Non-pigmented ciliary epithelial cell (primary cell): ENCODE measurements at regions not wholly inside any gene's neighbourhood (a gene's known extent, or its start where the extent isn't known, plus 50 kb on each side); places are given as distances from the start of the nearest gene placed in this dataset.

Experiments
- DNase-seq: peaks from one replicate; pipeline ENCODE4 v3.0.0-alpha.2; 2010; ENCODE audit warnings: low read depth

DNA sequence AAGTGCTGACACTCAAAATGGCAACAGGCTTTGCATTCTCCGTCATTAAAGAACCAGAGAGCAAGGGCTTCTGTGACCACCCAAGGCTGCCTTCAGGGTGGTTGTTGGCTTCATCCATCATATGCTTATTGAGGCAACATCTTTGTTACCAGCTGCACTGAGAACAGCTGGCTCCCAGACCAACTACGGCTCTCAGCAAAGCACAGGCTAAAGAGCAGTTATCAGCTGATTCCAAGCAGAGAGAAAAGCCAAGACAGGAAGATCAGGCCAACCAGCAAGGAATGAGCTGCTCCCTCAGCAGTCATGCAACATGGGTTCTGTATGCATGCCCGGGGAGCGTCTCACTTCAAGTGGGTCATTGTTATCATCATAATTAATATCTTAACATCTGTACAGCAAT lies 358.9 kb downstream of the ACTL7B start:
- DNase-seq, result no peak

DNA sequence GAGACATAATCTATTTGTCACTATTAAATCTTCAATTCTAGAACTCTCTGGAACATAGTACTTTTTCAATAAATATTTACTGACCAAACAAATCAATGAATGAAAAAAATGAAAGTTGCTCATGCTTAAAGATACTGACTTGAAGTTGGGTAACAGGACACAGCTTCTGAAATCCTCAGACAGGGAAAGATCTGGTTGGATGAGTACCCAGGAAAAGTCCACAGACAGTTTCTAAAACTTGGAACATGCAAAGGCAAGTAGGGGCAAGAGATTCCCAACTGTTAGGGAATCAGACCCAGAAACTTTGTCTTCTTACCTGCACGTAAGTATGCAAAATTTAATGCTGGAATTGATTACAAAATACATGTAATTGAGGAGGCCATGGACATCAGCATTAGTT lies 366.2 kb downstream of the ACTL7B start:
- no peak for DNase-seq

DNA sequence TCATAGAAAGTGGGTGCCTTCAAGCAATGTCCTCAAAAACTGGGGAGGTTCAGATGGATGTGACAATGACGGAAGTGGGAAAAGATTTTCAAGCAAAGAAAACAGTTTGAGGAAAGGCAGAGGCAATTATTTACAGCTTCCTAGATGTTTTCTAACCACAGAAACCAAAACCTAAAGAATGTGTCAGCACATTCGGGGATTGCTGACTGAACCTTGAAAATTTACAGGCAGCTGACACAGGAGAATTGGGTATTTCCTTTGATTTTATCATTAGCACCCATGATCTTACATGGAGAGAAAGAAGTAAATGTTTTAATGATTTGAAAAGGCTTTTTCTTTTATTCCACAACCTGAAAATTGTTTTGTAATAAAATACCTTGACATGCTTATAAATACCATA lies 369.0 kb downstream of the ACTL7B start:
- DNase-seq, result no peak

DNA sequence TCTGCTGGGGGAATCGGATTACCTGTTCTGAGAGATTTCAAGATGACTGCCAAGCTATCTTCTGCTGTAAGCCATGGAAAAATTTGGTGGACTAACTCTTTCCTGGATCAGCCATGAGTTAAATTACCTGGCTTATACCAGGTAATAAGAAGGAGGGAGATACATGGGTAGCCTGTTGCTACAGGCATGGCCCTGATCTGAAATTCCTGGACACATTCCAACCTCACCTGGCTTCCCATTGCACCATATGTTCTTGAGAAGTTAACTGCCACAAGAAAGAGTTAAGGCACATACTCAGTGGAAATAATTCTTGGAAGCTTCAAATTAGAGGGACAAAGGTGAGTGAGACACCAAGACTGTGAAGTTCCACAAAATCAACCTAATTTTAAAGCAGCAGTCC lies 371.3 kb downstream of the ACTL7B start:
- DNase-seq, result no peak

DNA sequence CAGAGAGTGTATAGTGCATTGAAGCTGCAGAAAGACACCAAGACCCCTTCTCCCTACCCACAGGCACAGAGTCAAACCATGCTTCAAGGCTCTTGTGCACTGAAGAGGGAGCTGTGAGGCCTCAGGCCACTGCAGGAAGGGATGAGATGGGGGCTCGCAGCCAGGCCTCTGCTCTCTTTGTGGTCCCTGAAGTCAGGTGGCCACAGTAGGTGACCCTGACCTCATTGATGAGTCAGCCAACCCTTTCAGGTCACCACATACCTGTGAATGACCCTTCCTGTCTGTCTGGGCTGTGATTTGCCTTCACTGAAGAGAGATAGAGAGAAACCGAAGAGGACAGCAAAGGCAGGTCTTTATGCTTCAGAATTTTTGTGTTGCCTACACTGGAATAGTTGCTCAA lies 372.1 kb downstream of the ACTL7B start:
- DNase-seq, result no peak

DNA sequence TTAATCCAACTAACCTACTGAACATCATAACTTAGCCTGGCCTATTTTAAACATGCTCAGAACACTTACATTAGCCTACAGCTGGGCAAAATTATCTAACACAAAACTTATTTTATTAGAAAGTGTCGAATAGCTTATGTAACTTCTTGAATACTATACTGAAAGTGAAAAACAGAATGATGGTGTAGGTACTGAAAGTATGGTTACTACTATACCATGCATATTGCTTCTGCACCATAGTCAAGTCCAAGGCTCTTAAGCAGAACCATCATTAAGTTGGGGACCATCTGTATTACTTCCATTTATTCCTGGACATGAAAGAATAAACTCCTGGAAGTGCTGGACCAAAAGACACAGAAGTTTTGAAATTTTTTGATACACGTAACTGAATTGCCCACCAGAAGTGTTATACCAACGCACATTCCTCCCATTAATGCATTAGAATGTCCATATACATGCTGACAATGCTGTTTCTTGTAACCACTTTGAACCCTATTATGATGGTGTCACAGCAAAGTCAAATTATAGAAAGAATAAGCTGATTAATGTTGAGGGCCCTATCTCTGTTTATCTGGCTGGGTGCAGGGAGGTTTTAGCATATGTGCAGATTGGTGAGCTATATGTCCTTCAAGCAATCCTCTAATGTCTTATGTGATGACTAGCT lies 375.7 kb downstream of the ACTL7B start:
- no peak for DNase-seq

DNA sequence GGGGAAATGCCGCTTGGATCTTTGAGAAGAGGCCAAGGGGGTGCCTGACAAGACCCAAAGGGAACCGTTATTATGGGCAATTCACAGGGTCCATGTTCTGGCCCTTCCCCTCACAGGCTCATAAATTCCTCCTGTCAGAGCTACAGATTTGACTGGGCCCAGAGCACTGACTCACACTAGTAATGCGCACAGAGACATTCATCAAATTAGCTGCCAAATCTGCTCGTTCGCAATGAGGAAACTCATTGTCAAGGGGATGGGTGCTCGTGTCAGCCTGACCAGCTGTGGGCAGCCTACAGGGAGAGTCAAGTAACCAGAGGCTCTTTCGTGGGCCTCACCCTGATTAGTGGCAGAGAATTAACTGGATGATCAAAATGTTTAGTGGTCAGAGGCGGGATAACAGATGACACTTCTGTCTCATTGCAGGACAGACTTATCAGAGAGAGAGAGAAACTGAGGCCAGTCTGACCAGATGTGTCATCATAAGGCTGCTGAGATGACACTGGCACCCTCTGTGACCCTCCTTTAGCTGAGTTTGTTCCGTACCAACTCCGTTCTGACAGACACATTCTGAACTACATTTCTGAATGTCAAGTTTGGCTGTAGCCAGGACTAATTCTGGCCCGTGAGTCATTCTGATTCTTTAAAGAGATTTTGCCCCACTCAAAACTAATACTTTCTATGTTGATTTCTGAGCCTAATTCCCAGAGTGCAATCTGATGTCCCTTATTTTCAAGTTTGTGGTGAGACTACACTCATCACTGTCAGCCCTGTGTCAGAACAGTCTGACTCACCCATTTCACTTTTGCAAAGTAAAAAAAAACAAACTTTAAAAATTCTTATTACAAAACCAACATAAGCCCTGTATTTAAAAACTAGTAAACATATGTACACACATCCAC lies 377.1 kb downstream of the ACTL7B start:
- DNase-seq, result no peak

DNA sequence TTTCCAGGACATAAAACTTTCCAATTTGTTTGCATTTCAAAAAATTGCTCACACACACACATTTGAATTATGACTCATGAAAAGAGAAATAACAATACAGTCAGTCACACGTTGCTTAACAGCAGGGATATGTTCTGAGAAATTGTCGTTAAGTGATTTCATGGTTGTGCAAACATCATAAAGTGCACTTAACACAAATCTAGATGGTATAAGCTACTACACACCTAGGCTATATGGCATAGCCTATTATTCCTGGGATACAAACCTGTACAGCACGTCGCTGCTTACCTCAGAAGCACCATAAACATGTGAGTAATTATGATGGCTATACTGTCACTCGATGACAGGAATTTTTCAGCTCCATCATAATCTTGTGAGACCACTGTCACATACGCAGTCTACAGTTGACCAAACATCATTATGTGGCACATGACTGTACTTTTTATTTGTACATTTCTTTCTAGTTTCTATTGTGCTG lies 378.2 kb downstream of the ACTL7B start:
- no peak for DNase-seq

DNA sequence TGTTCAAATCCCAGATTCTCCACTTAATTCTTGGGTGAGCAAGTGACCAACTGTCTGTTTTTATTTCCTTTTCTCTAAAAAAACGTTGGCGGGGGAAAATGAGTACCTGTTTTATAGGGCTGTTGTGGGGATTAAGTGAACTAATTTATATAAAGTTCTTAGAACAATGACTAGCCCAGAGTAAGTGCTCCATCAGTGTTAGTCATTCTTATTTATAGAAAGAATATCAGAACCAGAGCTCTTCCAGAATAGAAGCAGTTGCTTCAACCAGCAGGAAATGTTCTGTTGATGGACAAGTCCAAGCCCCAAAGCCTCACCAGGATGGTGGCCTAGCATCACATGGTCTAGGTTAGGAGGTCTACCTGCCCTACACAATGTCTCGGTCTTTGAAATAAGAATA lies 379.2 kb downstream of the ACTL7B start:
- DNase-seq, result no peak

DNA sequence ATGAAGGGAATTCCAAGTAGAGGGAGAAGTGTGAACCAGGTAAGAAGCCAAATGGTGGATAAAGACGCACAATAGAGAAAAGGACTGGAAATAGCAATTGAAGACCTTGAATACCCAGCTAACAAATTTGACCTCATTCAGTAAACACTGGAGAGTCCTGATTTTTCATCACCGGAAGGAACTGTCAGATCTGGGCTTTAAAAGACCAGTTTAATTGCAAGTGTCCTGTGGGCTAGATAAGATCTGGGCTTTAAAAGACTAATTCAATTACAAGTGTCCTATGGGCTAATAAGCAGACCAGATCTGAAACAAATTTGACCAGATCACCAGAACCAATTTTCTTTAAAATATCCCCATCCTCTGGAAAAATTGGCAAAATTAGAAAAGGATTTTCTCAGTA lies 380.0 kb downstream of the ACTL7B start:
- no peak for DNase-seq

DNA sequence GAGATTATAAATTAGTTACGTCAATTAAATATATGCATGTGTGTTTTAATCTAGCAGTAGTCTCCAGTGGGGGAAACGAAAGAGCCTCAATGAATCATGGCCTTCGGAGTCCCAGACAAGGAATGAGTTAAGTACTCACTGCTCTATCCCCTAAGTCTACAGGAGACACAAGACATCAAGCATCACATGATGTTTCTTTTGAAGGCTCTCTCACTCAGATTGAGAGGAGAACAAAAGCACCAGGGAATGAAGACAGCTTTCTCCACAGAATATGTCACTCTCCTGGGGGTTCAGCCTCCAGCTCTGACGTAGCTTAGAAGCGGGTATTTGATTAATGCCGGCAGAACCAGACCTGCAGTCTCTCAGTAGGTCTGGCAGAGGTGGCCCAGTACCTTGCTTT lies 381.4 kb downstream of the ACTL7B start:
- no peak for DNase-seq

DNA sequence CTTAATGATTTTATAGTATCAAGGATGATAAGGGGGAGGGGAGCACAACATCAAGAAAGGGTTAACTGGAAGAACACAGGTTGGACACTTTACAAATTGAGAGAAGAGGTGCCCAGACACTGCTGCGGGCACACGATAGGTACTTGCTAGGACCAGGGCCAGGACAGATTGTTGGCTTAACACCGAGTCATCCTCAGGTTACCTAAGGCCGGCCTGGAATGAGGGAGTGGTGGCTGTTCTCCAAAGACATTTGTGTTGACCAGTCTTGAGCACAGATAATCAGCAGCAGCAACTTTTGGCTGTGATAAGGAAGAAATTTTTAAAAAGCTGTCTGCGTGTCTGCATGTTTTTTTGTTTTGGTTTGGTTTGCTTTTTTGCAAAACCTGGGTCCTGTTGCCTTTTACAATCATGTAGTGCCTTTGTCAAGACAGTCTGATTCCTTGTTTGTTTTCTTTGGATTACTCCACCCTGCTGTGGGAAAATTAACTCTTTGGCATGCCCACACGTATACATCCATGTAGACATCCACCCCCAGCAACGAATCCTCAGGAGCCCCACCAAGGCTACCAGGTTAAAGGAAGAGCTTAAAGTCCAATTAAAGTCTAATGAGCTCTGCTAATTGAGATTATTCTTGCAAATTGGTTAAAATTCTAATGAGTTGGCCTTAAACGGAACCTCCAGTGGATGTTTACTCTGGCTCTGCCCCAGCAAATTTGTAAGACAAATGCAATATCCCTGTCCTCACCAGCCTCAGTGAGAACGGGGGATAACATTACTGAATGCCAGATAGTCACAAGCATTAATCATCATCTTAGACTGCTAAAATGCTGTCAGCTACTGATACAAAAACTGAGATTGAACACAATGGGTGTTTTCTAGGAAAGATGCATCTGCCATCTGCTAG lies 382.3 kb downstream of the ACTL7B start:
- no peak for DNase-seq

DNA sequence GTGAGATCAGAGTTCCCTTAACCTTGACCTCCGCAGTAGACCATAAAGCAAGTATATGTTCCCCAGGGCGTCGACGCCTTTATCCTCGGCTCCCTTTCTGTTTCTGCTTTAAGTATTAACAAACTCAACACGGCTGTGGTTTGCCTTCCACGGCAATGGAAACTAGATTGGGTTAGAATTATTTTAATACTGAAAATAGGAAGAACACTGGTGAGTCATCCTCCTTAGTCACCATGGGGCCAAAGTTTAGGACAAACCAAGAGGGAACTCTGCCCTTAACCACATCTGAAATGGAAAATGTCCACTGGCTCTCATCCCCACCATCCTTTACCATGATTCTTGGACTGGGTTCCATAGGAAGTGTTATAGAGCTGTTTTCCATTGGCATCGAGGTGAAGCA lies 386.1 kb downstream of the ACTL7B start:
- no peak for DNase-seq

DNA sequence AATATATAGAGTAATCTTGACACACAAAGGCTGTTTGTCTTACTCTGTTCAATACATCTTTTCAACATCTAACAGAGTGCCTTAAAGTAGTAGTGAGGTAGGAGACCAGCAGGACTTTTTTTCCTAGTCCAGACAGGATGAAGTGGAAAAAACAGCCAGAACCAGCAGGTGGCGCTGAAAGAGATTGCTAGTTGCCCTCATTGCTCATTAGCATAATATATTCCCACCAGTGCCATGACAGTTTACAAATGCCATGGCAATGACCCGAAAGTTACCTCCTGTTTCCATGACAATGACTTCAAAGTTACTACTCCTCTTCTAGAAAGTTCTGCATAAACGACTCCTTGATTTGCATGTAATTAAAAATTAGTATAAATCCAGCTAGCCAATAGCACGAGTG lies 387.4 kb downstream of the ACTL7B start:
- no peak for DNase-seq

DNA sequence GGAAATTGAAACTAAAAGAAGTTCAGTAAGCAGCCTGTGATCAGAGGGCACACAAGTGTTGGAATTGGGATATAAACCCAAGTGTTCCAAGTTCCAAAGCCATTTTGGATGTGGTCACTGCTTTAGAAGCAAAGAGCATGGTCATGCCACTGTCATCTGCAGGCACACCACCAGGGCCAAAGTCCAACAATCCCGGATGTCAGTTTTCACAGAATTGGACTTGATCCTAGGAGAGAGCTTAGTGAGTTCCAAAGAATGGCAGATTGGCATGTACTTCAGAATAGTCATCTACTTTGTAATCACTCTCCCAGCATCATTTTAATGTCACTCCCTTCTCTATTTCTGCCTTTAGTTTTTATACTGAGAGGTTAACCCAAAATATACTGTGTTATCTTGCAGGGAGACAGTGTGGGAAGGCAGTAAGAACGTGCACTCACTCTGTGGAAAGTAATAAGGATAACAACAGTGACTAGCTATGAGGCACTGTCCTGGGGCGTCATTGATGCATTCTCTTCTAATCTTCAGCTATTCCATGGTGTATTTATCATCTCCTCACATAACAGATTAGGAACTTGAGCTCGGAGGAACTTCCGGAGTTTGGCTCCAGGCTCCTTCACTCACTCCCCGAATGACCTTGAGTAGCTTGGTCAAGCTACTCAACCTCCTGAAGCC lies 388.0 kb downstream of the ACTL7B start:
- DNase-seq, result no peak

DNA sequence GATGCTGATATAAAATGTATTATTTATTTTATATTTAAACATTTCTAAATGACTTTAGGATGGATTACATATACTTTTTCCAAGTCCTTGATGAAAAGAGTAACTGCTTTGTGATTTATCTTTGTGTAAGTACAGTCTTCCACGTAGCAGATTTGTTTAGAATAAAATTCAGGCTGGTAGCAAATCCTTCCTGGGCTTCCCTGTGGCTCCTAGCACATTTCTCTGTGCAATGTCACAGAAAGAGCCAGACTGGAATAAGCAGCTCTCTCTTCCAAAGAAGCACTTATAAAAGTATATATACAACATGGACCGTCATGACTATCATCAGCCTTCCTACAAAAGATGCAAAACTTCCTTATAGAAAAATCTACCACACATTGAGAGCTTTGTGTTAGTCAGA lies 388.6 kb downstream of the ACTL7B start:
- no peak for DNase-seq

DNA sequence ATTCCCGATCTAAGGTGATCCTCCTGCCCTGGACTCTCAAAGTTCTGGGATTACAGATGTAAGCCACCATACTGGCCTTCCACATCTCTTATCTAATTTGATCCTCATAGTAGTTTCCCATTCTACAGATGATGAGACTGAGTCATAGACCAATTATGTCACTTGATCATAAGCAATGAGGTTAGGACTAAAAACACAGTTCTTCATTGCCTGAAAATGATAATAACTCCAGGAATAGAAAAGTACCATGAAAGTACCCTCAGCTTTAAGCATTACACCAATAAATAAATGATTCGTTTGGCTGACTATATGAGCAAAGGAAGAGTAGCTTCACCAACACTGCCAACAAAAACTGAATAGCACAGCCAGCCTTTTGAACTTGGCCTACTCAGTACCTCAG lies 389.5 kb downstream of the ACTL7B start:
- no peak for DNase-seq

DNA sequence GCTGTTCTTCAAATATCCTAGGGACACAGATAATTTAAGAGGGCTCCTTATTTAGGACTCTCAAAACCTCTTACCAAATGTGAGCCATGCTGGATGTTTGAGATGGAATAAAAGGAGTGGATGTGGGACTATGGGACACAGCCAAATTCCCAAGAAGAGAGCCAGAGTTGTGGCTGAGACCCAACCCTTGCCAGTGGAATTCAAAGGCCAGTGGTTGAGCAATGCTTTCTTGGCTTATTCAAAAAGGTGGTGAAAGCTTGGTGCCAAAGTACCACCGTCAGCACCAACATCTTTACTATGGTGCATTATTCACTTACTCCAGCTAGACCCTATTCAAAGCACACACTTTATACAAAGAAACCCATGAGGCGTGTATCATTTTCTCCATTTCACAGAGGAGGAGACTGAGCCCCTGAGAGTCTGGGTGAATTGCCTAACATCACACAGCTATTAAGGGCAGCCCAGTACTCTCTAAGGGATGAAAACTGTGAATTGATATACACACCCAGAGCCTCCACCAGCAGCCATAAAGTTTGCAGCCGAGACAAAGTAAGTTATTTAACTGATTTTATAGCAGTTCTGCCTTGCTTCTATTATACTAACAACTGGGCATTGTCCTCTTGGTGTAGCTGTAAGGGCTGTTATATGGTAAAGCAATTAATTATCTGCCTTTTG lies 391.7 kb downstream of the ACTL7B start:
- DNase-seq, result no peak

DNA sequence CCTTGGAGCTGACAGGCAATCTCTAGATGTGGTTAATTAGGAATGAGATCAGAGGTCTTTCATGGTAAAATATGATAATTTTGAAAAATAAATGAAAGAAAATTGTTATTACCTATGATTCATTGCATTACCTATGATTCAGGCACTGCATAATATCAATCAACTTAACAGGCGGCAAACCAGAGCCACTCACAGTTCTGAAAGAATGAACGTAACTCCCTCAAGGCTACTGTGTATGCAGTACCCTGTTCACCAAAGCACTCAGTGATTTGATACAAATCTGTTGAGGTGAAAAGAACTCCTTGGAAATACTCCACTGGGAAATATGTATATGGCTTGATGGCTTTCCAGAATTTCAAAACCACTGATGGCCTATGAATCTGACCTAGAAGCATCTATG lies 398.9 kb downstream of the ACTL7B start:
- DNase-seq, result no peak

DNA sequence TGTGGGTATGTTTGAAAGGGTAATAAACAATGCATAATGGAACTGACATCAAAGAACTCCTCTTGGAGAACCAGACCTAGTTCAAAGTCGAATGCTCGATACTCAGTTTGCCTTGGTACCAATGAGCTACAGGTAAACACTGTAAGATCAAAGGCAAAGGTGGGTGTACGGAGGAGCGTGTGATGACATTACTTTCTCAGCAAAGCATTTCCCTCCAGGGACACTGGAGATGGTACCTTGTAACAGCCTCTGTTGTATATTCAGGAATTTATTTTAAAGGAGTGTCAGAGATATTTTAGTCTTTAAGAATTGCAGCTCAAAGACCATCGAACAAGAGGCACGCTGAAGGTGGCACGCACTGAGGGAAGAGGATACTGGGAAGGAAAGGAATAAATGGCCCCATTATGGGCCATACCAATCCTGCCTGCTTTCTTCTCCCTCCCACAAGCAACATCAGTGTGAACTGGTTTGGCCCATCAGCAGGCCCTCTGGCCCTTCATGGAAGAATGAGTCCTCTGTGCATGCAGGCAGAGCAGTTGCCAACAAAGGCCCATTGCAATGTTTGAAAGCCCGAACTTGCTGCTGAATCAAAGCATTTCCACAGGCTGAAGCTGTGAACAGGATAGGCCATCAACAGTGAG lies 410.2 kb downstream of the ACTL7B start:
- DNase-seq, result no peak
